Neural progenitor cell (in vitro differentiated cells): ENCODE measurements at regions not wholly inside any gene's neighbourhood (a gene's known extent, or its start where the extent isn't known, plus 50 kb on each side); places are given as distances from the start of the nearest gene placed in this dataset.

Experiments used
- DNase-seq: peaks from one replicate; pipeline ENCODE4 v3.0.0-alpha.2; 2016; ENCODE audit warnings: low spot score
- H2AFZ ChIP-seq: fragments of 200-600 bp; sonication (generic); replicated peaks from 2 replicates; pipeline ENCODE4 v1.6.1; 2016; ENCODE audit warnings: antibody characterized with exemption
- H3F3A ChIP-seq: fragments of 200-600 bp; sonication (generic); 2 replicates; pipeline ENCODE4 v1.6.1; 2016; ENCODE audit warnings: antibody characterized with exemption, low read depth
- H3K27ac ChIP-seq: fragments of 200-600 bp; sonication (generic); 2 replicates; pipeline ENCODE4 v1.5.1; 2016; ENCODE audit warnings: mild to moderate bottlenecking
- H3K27me3 ChIP-seq: fragments of 200-600 bp; sonication (generic); 2 replicates; pipeline ENCODE4 v1.6.1; 2016; ENCODE audit warnings: mild to moderate bottlenecking, moderate library complexity
- H3K36me3 ChIP-seq: fragments of 200-600 bp; sonication (generic); 2 replicates; pipeline ENCODE4 v1.5.1; 2016
- H3K4me1 ChIP-seq: fragments of 200-600 bp; sonication (generic); 2 replicates; pipeline ENCODE4 v1.6.1; 2016; ENCODE audit warnings: mixed run types
- H3K4me2 ChIP-seq: fragments of 200-600 bp; sonication (generic); 2 replicates; pipeline ENCODE4 v1.6.1; 2016
- H3K4me3 ChIP-seq: fragments of 200-600 bp; sonication (generic); 2 replicates; pipeline ENCODE4 v1.5.1; 2016
- H3K79me2 ChIP-seq: fragments of 200-600 bp; sonication (generic); 2 replicates; pipeline ENCODE4 v1.6.1; 2016; ENCODE audit warnings: low read depth
- H3K9ac ChIP-seq: fragments of 200-600 bp; sonication (generic); 2 replicates; pipeline ENCODE4 v1.6.1; 2016
- H3K9me3 ChIP-seq: fragments of 200-600 bp; sonication (generic); 2 replicates; pipeline ENCODE4 v1.5.1; 2016; ENCODE audit warnings: low read depth
- H4K20me1 ChIP-seq: fragments of 200-600 bp; sonication (generic); 2 replicates; pipeline ENCODE4 v1.6.1; 2016; ENCODE audit warnings: low read depth
- H3K27ac Mint-ChIP-seq: 3 replicates; pipeline ENCODE4 v1.8.0; 2021; ENCODE audit warnings: mixed read lengths
- H3K27me3 Mint-ChIP-seq: 2 replicates; pipeline ENCODE4 v1.8.0; 2022; ENCODE audit warnings: low read depth, mild to moderate bottlenecking, inconsistent platforms, moderate library complexity, mixed read lengths; ENCODE audit not compliant: insufficient read depth
- H3K36me3 Mint-ChIP-seq: 3 replicates; pipeline ENCODE4 v1.8.0; 2021; ENCODE audit warnings: mixed read lengths
- H3K4me1 Mint-ChIP-seq: 3 replicates; pipeline ENCODE4 v1.8.0; 2021; ENCODE audit warnings: mixed read lengths
- H3K4me3 Mint-ChIP-seq: 3 replicates; pipeline ENCODE4 v1.8.0; 2021; ENCODE audit warnings: mild to moderate bottlenecking, moderate library complexity, mixed read lengths
- H3K9me3 Mint-ChIP-seq: 3 replicates; pipeline ENCODE4 v1.8.0; 2020; ENCODE audit warnings: mixed read lengths
- CTCF ChIP-seq: fragments of 200-600 bp; sonication (generic); IDR thresholded peaks from 2 replicates; pipeline ENCODE4 v1.5.1; 2017; ENCODE audit warnings: antibody characterized with exemption, mild to moderate bottlenecking
- EZH2 ChIP-seq: fragments of 200-600 bp; sonication (generic); IDR thresholded peaks from 2 replicates; pipeline ENCODE4 v1.6.1; 2017; ENCODE audit warnings: antibody characterized with exemption, mild to moderate bottlenecking, moderate library complexity
- EZH2phosphoT487 ChIP-seq: fragments of 200-600 bp; sonication (generic); IDR thresholded peaks from 2 replicates; pipeline ENCODE4 v1.6.1; 2017; ENCODE audit warnings: antibody characterized with exemption

- Mint-ChIP-seq H3K27ac (peak overlapping the region; percentile 83), H3K9me3 (no peaks in the 10 kb centered on the region), H3K4me3 (no peak overlapping the region), H3K36me3 (no peaks in the 10 kb centered on the region), H3K27me3 (peaks cover 7% of the 10 kb centered on the region), H3K4me1 (peaks cover 32% of the 10 kb centered on the region)
- Histone ChIP-seq H3K36me3 (no peaks in the 10 kb centered on the region), H3K27ac (no peak overlapping the region), H3K4me3 (no peak overlapping the region), H3K27me3 (peaks cover 6% of the 10 kb centered on the region), H2AFZ (peak overlapping the region; percentile 94), H3K4me2 (peak overlapping the region; percentile 54), H3K79me2 (no peaks in the 10 kb centered on the region), H4K20me1 (no peaks in the 10 kb centered on the region), H3K9me3 (no peaks in the 10 kb centered on the region), H3F3A (peaks cover 3% of the 10 kb centered on the region), H3K4me1 (no peaks in the 10 kb centered on the region), H3K9ac (no peak overlapping the region)
- TF ChIP-seq CTCF (peak; percentile 40), EZH2 (no peak), EZH2phosphoT487 (no peak)
- DNase-seq, result peak; percentile 53
These were observed 68.3 kb upstream of the FAM171A1 start for GRCh38 chr10:15439341-15439842.

- Histone ChIP-seq H3K36me3 (no peaks in the 10 kb centered on the region), H4K20me1 (no peaks in the 10 kb centered on the region), H3K9me3 (no peaks in the 10 kb centered on the region), H3K9ac (no peak overlapping the region), H3K4me1 (no peaks in the 10 kb centered on the region), H3K27me3 (peaks cover 22% of the 10 kb centered on the region), H3K79me2 (no peaks in the 10 kb centered on the region), H3K27ac (no peak overlapping the region), H3K4me3 (no peak overlapping the region), H3K4me2 (no peak overlapping the region), H3F3A (peaks cover 3% of the 10 kb centered on the region), H2AFZ (no peak overlapping the region)
- Mint-ChIP-seq H3K27ac (no peak overlapping the region), H3K4me3 (no peak overlapping the region), H3K27me3 (peaks cover 7% of the 10 kb centered on the region), H3K36me3 (no peaks in the 10 kb centered on the region), H3K9me3 (no peaks in the 10 kb centered on the region), H3K4me1 (peaks cover 35% of the 10 kb centered on the region)
- TF ChIP-seq EZH2, result no peak
- no peak for TF ChIP-seq EZH2phosphoT487
- no peak for TF ChIP-seq CTCF
- DNase-seq, result no peak
These were observed 65.6 kb upstream of the FAM171A1 start for GRCh38 chr10:15436696-15437095.

- Mint-ChIP-seq H3K4me1 (peaks cover 20% of the 10 kb centered on the region), H3K4me3 (peak overlapping the region; percentile 37)
These were observed 62.9 kb upstream of the FAM171A1 start for GRCh38 chr10:15433850-15434537.

More at GRCh38 chr10:15433850-15434537, 62.9 kb upstream of the FAM171A1 start:
- Histone ChIP-seq H4K20me1 (no peaks in the 10 kb centered on the region), H3K36me3 (no peaks in the 10 kb centered on the region), H3K27me3 (peaks cover 22% of the 10 kb centered on the region), H3K4me2 (peak overlapping the region; percentile 60), H3K9me3 (no peaks in the 10 kb centered on the region), H3K27ac (no peak overlapping the region), H3K4me1 (no peaks in the 10 kb centered on the region), H3F3A (no peaks in the 10 kb centered on the region), H3K4me3 (peak overlapping the region; percentile 26), H2AFZ (peak overlapping the region; percentile 98), H3K79me2 (no peaks in the 10 kb centered on the region), H3K9ac (no peak overlapping the region)
- Mint-ChIP-seq H3K36me3 (no peaks in the 10 kb centered on the region), H3K27ac (no peak overlapping the region), H3K9me3 (no peaks in the 10 kb centered on the region), H3K27me3 (no peaks in the 10 kb centered on the region)
- TF ChIP-seq CTCF (peak; percentile 81), EZH2phosphoT487 (no peak), EZH2 (no peak)
- DNase-seq, result peak; percentile 68
